Breast epithelium (tissue), 4 donors: ENCODE measurements at regions not wholly inside any gene's neighbourhood (a gene's known extent, or its start where the extent isn't known, plus 50 kb on each side); places are given as distances from the start of the nearest gene placed in this dataset.

ENCODE experiments used
- DNase-seq, 2 donors: peaks; one replicate each; pipeline ENCODE4 v3.0.0-alpha.2; 2019; ENCODE audit warnings: low spot score in 2 of 2
- H3K27ac ChIP-seq, 2 donors: fragments of 200-600 bp; sonication (generic) in 1 of 2; one replicate each; pipeline ENCODE4 v1.5.1; 2016 to 2019; ENCODE audit warnings: mild to moderate bottlenecking in 1 of 2
- H3K27me3 ChIP-seq, 2 donors: fragments of 200-600 bp; sonication (generic) in 1 of 2; one replicate each; pipeline versions ENCODE4 v1.5.1 to v1.6.0; 2017 to 2019; ENCODE audit warnings: control low read depth in 1 of 2, mild to moderate bottlenecking in 1 of 2
- H3K36me3 ChIP-seq: fragments of 200-600 bp; one replicate; pipeline ENCODE4 v1.5.1; 2019
- H3K4me1 ChIP-seq, 2 donors: fragments of 200-600 bp; sonication (generic); one replicate each; pipeline ENCODE4 v1.5.1; 2016 to 2019; ENCODE audit warnings: control low read depth in 1 of 2
- H3K4me3 ChIP-seq, 3 donors: fragments of 200-600 bp; sonication (generic); 1 replicate in 2 of 3; 2 replicates in 1 of 3; pipeline ENCODE4 v1.5.1; 2016 to 2019; ENCODE audit warnings: mild to moderate bottlenecking in 3 of 3, moderate library complexity in 2 of 3
- H3K9me3 ChIP-seq, 2 donors: fragments of 200-600 bp; sonication (generic) in 1 of 2; one replicate each; pipeline ENCODE4 v1.5.1; 2016 to 2019; ENCODE audit warnings: control low read depth in 1 of 2
- POLR2A ChIP-seq: fragments of 450-650 bp; IDR thresholded peaks from one replicate; pipeline ENCODE4 v1.6.1; 2016; ENCODE audit warnings: antibody characterized with exemption, mild to moderate bottlenecking, moderate library complexity
- POLR2AphosphoS5 ChIP-seq, 3 donors: sonication (generic); formaldehyde crosslinking; IDR thresholded peaks; one replicate each; pipeline ENCODE4 v1.6.1; 2017; ENCODE audit warnings: antibody characterized with exemption in 3 of 3
- intact Hi-C: fragments of 100-400 bp; cut with DNase I; formaldehyde crosslinking; loops from one replicate; pipeline ENCODE4 v1.15.1; 2023; ENCODE audit warnings: low total_unique reads
- TF ChIP-seq, protein P1 (sequence below), 3 donors: fragments of 450-650 bp; IDR thresholded peaks; one replicate each; pipeline ENCODE4 v1.5.1; 2016 to 2017; ENCODE audit warnings: antibody characterized with exemption in 3 of 3, mild to moderate bottlenecking in 3 of 3, moderate library complexity in 3 of 3

DNA sequence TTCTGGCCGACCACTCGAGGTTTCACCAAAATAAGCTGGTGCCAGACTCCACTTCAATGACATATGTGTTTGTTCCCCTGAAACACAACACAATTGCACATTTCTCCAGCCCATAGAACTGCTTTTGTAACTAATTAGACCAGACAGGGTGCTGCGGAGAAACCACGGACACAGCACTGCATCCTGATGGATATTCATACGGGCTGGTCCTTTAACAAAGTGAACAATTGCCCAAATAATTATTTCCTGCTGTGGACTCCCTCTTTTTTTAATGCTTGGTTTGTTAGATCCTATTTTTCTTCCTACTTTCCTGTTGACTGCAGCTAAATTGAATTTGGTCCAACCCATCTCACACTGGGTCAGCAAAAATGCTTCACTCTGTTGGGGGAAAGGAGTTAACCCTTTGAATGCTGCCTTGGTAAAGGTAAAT lies 198.6 kb upstream of the BMPER start:
- TF ChIP-seq, protein P1, sequence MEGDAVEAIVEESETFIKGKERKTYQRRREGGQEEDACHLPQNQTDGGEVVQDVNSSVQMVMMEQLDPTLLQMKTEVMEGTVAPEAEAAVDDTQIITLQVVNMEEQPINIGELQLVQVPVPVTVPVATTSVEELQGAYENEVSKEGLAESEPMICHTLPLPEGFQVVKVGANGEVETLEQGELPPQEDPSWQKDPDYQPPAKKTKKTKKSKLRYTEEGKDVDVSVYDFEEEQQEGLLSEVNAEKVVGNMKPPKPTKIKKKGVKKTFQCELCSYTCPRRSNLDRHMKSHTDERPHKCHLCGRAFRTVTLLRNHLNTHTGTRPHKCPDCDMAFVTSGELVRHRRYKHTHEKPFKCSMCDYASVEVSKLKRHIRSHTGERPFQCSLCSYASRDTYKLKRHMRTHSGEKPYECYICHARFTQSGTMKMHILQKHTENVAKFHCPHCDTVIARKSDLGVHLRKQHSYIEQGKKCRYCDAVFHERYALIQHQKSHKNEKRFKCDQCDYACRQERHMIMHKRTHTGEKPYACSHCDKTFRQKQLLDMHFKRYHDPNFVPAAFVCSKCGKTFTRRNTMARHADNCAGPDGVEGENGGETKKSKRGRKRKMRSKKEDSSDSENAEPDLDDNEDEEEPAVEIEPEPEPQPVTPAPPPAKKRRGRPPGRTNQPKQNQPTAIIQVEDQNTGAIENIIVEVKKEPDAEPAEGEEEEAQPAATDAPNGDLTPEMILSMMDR (IDR thresholded peaks at IDR 0.05), result no peak
- no peak for TF ChIP-seq POLR2A
- no peak for TF ChIP-seq POLR2AphosphoS5 (IDR thresholded peaks at IDR 0.05)
- Histone ChIP-seq H3K27me3 (no peaks in the 10 kb centered on the region), H3K27ac (no peak overlapping the region), H3K4me1 (no peaks in the 10 kb centered on the region), H3K36me3 (no peaks in the 10 kb centered on the region), H3K9me3 (peaks cover 2 to 4% of the 10 kb centered on the region in 2 donors), H3K4me3 (peak overlapping the region in 1 of 3 donors; percentile 37)
- intact Hi-C loops, result no loop called here
- no peak for DNase-seq

GRCh38 chr7:33707427-33707826 lies 197.9 kb upstream of the BMPER start:
- H3K4me3 ChIP-seq, result no peak overlapping the region
- H3K27ac ChIP-seq, result no peak overlapping the region
- H3K36me3 ChIP-seq, result no peaks in the 10 kb centered on the region
- intact Hi-C loops, result no loop called here
- TF ChIP-seq POLR2A (no peak), POLR2AphosphoS5 (IDR thresholded peaks at IDR 0.05) (no peak)
- TF ChIP-seq, protein P1 (IDR thresholded peaks at IDR 0.05), result no peak
- no peaks in the 10 kb centered on the region for H3K9me3 ChIP-seq
- no peak for DNase-seq
- H3K4me1 ChIP-seq, result no peaks in the 10 kb centered on the region
- H3K27me3 ChIP-seq, result no peaks in the 10 kb centered on the region

DNA sequence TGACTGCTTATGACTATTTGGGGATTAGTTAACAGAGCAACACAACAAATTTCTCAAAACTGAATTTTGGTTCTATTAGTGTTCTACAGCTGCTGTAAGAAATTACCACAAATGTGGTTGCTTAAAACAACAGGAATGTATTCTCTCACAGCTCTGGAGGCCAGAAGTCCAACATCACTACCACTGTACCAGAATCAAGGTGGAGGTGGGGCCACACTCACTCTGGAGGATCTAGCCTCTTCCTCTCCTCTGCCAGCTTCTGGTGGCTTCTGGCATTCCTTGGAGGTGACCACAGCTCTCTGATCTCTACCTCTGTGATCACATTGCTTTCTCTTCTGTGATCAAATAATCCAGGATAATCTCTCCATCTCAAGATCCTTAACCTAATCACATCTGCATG lies 194.7 kb upstream of the BMPER start:
- intact Hi-C loops, result no loop called here
- H3K4me1 ChIP-seq, result no peaks in the 10 kb centered on the region
- no peaks in the 10 kb centered on the region for H3K9me3 ChIP-seq
- no peak for DNase-seq
- no peak overlapping the region for H3K4me3 ChIP-seq
- no peak overlapping the region for H3K27ac ChIP-seq
- H3K36me3 ChIP-seq, result no peaks in the 10 kb centered on the region
- TF ChIP-seq, protein P1 (IDR thresholded peaks at IDR 0.05), result no peak
- TF ChIP-seq POLR2AphosphoS5 (IDR thresholded peaks at IDR 0.05) (no peak), POLR2A (no peak)
- H3K27me3 ChIP-seq, result no peaks in the 10 kb centered on the region

DNA sequence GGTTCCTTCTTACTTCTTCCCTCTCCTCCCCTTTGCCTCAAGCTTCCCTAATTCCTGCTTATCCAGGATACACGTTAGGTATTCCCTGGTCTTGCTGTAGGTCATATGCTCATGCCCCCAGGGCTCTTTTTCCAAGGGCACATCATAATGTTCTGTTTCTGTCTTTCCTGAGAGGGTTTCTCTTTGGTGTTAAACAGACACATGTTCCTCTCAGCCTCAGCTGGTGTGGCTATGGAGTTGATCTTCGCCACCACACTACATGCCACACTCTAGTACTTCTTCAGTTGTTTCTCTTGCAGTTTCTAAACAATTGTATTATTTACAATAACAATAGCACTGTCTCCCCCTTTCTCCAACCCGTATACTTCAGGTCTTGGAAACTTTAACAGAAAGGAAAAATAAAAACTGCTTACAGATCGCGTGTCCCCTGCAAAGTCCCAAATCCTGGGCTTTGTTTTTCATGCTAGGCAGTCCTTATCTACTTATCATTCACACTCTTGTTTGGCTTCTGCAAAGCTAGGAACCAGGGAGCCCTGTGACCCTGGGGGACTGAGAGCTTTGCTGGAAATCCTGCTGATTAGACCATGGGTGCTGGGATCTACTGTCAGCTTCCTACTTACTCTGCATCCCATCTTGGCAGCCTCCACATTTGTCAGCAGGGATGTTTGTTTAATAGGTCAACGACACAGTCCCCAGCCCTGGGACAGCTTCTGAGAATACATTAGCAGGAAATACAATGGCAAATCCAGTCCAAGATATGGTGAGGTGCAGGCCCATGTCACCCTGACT lies 193.9 kb upstream of the BMPER start:
- no peak for DNase-seq
- no peak overlapping the region for H3K4me3 ChIP-seq

GRCh38 chr7:33712020-33712414 lies 193.3 kb upstream of the BMPER start:
- H3K4me1 ChIP-seq, result no peaks in the 10 kb centered on the region
- DNase-seq, result no peak
- no peak overlapping the region for H3K4me3 ChIP-seq
- intact Hi-C loops, result no loop called here
- H3K36me3 ChIP-seq, result no peaks in the 10 kb centered on the region
- H3K27me3 ChIP-seq, result no peaks in the 10 kb centered on the region
- H3K9me3 ChIP-seq, result no peaks in the 10 kb centered on the region
- no peak for TF ChIP-seq POLR2AphosphoS5 (IDR thresholded peaks at IDR 0.05)
- TF ChIP-seq, protein P1 (IDR thresholded peaks at IDR 0.05), result no peak
- no peak overlapping the region for H3K27ac ChIP-seq

More for the DNA sequence above, 193.9 kb upstream of the BMPER start:
- Histone ChIP-seq H3K36me3 (no peaks in the 10 kb centered on the region), H3K9me3 (no peaks in the 10 kb centered on the region), H3K27ac (no peak overlapping the region), H3K27me3 (no peaks in the 10 kb centered on the region), H3K4me1 (no peaks in the 10 kb centered on the region)
- TF ChIP-seq, protein P1 (IDR thresholded peaks at IDR 0.05), result no peak
- no peak for TF ChIP-seq POLR2AphosphoS5 (IDR thresholded peaks at IDR 0.05)
- no peak for TF ChIP-seq POLR2A
- intact Hi-C loops, result no loop called here
